ENCODE measurements at regions not wholly inside any gene's neighbourhood (a gene's known extent, or its start where the extent isn't known, plus 50 kb on each side); places are given as distances from the start of the nearest gene placed in this dataset.
"Not testable (repeated sequence)": the region's sequence is repeated elsewhere in the genome, so short reads cannot be mapped to it uniquely, and the experiment has no call there.

- DNase-seq, result no peak
These were observed 291.7 kb upstream of the UGT8 start for GRCh38 chr4:114306946-114307345.

DNA sequence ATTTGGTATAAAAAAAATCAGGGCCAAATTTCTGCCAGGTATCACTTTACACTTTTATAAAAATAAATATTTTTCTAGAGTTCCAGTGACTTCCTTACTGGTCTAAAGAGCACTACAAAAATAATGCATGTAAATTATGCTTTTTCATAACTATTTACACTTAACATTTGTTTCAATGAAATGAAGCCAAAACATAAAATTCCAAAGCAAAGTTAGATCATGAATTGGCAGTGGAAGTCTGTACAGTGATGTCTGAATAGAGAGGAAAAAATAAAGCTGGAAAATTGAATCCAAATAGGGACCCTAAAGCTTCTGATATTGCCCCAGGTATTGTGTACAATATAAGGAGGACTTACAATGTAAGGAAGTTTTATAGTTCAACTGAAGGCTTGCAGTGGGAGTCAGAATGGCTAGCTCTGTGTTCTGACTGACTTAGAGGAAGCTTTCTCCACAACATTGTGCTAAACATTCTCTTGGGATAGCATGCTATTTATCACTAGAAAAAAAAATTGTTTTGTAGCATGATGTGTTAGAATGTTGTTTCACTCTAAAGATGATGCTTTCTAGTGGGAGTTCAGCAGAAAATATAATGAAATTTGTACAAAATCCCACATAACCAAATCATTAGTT lies 288.2 kb upstream of the UGT8 start:
- no peak for DNase-seq

GRCh38 chr4:114311787-114312186 lies 286.8 kb upstream of the UGT8 start:
- DNase-seq, result no peak

DNA sequence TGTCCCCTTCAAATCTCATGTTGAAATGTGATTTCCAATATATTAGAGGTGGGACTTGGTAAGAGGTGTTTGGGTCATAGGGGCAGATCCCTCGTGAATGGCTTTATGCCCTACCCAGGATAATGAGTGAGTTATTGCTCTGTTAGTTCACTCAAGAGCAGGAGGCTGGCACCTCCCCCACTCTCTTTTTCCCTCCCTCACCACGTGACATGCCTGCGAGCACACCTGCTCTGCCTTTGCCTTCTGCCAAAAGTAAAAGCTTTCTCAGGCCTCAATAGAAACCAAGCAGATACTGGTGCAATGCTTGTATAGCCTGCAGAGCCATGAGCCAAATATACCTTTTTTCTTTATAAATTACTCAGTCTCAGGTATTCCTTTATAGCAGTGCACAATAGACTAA lies 286.3 kb upstream of the UGT8 start:
- DNase-seq, result no peak

DNA sequence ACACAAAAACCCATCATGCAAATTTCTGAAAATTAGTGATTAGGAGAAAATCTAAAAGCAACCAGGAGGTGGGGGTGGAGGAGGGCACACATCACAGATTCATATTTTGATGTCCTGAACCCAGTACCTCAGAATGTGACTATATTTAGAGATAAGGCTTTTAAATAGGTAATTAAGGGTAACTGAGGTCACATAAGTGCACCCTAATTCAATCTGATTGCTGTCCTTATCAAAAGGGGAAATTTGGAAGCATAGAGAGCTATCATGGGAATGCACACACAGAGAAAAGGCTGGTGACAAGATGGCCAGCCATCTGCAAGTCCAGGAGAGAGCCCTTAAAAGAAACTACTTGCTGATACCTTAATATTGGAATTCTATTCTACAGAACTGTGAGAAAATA lies 281.8 kb upstream of the UGT8 start:
- no peak for DNase-seq

- no peak for DNase-seq
These were observed 281.0 kb upstream of the UGT8 start for GRCh38 chr4:114317564-114317963.

DNA sequence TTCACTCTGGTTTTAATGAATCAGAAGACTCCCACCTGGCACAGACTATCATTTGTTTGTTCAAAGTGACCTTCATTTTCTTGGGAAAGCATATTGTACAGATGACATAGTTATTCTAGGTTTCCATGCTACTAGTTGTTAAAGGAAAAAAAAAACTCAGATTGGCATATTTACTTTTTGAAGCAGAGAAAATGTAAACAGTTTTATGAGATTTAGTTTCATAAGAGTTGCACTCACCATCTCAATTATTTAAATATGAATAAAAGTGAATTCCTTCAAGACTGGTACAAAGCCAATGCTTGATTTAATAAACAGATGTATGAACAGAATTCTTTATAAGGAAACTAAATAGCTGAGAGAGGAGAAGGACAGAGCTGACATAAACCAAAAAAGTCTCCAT lies 280.3 kb upstream of the UGT8 start:
- DNase-seq, result no peak

DNA sequence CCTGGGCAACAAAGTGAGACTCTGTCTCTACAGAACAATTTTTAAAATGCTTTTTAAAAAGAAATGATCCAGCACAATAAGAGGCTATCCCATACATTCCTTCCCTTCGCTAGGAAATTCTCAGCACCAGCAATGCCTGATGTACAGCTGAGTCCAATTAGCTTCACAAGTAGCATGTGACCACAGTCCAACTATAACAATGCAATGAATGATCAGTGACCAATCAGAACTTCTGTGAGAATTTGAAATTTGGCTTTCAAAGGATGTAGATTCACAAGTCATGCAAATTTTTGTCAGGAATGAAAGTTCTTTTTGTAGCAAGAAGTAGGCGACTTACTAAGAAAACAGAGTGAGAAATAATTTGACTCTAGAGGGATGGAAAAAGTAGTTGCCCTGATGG lies 278.5 kb upstream of the UGT8 start:
- DNase-seq, result no peak

GRCh38 chr4:114321366-114321765 lies 277.2 kb upstream of the UGT8 start:
- DNase-seq, result no peak

GRCh38 chr4:114323841-114324240 lies 274.8 kb upstream of the UGT8 start:
- no peak for DNase-seq

DNA sequence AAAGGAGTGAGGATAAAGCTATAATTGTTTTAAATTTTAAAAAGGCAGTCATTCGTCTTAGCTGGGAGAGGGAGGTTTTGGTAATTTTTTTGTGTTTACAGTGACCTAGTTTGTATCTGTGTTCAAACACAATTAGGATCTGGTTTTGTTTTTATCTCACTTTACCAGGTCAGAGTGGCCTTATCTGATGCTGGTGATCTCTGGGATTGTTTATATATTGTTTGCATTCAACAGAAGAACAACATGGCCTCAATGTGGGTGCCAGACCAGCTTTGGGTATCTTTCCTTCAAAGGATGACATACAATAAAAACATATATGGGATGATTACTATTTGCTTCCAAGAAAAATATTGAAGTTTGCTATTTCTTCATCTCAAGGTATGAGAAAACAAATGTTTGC lies 272.2 kb upstream of the UGT8 start:
- DNase-seq, result no peak

DNA sequence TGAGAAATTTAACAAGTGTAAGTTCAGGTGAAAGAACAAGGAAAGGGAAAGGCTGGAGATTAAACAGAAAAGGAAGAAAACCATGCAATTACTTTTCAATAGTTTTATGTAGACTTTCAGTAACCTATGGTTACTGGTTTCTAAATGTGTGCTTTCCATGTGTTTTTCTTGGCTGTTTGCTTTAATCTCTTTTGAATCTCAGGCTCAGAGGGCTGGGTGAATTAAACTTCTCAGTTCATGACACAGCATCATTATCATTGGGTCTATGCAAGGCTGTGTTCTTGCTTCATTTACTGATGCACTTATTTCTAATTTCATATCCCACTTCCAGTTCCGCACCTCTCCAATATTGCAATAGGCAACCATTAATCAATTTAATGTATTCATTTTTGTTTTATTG lies 266.5 kb upstream of the UGT8 start:
- DNase-seq, result no peak

GRCh38 chr4:114334363-114334762 lies 264.2 kb upstream of the UGT8 start:
- DNase-seq, result not testable (repeated sequence)

- no peak for DNase-seq
These were observed 263.7 kb upstream of the UGT8 start for GRCh38 chr4:114334884-114335330.

- no peak for DNase-seq
These were observed 263.3 kb upstream of the UGT8 start for GRCh38 chr4:114335339-114335738.

- DNase-seq, result no peak
These were observed 255.6 kb upstream of the UGT8 start for GRCh38 chr4:114343015-114343414.

DNA sequence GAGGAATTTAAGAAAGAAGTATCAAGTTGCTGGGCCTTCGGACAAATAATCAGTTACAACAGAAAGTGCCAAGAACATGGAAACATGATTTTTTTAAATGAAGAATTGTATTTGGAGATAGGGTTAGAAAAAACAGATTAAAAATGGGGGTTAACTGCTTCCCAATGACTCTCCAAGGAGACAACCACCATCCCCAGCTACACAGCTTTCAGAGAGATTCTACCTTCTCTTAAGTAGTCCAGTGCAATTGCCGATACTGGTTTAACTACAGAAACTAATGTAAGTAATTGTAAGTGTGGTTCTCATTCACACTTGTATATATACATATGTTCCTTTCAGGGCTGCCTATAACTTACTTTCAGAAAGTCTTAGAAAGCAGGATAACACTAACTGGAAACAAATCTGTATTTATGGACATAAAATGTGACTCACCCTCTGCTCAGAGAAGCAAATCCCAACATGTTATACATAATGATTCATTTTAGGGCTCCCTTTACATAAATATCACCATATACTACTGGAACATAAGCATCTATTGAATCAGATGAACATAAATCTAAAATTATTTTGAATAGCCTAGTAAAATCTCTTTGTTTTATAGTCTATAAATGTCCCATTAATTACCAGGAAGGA lies 248.9 kb upstream of the UGT8 start:
- DNase-seq, result no peak

DNA sequence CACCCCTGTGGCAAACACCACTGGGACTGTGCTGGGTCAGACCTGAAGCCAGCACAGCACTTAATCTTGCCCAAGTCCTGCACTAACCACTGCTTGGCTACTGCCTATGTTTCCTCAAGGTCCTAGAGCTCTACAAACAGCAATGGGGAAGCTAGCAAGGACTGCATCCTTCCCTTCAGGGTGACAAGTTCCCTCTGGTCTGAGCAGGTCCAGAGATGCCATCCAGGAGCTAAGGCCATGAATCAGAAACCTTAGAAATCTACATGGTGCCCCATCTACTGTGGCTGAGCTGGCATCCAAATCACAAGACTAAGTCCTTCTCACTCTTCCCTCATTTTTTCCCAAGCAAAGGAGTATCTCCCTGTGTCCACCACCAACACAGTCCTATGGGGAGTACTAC lies 239.7 kb upstream of the UGT8 start:
- DNase-seq, result no peak

DNA sequence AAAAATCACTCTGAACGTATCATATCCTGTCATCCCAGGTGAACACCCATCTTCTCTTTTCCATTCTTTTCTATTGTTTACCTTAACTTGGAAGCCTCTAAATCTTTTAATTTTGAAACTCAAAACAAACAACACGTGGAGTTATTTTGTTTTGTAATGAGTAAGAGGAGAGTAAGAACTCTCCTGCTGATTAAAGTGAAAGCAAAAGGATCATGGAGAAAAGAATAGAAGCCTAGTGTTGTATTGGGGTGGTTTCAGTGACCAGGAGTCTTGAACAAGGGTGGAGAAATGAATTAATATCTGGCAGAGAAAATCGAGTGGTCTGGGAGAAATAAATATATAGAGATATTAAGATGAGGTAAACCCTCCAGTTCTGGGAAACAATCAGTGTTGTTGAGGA lies 237.4 kb upstream of the UGT8 start:
- no peak for DNase-seq

- DNase-seq, result no peak
These were observed 233.8 kb upstream of the UGT8 start for GRCh38 chr4:114364857-114365256.

DNA sequence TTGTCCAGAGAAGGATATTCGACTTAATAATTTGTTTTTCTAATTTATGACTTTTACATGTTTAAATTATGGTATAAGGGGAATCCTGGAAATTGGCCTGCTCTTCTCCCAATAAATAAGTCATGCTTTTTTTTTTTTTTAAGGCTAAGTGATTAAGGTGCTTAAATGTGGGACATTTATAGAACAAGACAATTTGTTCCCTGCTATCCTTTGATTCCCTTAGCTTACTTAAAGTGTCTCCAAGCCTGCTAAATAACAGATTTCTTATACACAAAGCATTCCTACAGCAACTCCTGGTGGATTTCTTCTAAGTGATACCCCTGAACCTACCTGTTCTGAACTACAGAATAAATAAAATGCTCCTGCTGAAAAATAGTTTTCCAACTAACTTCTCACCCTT lies 233.0 kb upstream of the UGT8 start:
- DNase-seq, result no peak

- no peak for DNase-seq
These were observed 232.2 kb upstream of the UGT8 start for GRCh38 chr4:114366368-114366767.

DNA sequence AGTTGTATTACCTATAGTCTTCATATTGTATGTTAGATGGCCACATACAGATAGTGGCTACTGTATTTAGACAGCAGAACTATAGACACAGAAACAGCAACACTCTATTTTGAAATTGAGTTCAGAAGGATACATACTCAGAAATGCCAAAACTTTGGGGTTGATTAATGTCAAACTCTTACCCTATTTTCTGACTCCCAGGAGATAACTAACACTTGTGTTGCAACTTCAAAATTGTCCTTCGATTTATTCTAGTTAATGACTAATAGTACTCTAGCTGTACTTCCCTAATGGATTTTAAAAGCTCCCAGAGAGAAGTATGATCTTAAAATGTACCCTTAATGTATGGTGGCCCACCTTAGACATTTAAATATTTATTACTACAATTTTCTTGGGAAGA lies 229.9 kb upstream of the UGT8 start:
- no peak for DNase-seq

DNA sequence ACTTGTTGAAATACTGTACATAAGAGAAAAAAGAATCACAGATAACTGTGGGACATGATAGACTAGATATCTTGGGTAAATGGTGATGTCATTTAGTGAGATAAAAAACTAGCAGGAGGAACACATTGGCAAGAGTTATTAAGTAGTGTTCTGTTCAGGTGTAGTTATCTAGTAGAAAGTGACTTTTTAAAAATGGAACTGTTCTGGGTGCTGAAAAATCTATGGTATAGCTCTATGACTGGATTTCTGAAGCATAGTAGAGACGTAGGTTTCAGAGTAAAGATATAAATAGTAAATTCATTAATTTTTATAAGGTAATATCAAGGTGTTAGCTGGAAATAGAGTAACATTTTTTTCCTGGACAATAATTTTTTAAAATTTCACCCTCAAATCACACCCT lies 225.1 kb upstream of the UGT8 start:
- DNase-seq, result no peak

GRCh38 chr4:114378305-114378903 lies 220.2 kb upstream of the UGT8 start:
- no peak for DNase-seq
